ENCODE measurements at regions not wholly inside any gene's neighbourhood (a gene's known extent, or its start where the extent isn't known, plus 50 kb on each side); places are given as distances from the start of the nearest gene placed in this dataset.

DNA sequence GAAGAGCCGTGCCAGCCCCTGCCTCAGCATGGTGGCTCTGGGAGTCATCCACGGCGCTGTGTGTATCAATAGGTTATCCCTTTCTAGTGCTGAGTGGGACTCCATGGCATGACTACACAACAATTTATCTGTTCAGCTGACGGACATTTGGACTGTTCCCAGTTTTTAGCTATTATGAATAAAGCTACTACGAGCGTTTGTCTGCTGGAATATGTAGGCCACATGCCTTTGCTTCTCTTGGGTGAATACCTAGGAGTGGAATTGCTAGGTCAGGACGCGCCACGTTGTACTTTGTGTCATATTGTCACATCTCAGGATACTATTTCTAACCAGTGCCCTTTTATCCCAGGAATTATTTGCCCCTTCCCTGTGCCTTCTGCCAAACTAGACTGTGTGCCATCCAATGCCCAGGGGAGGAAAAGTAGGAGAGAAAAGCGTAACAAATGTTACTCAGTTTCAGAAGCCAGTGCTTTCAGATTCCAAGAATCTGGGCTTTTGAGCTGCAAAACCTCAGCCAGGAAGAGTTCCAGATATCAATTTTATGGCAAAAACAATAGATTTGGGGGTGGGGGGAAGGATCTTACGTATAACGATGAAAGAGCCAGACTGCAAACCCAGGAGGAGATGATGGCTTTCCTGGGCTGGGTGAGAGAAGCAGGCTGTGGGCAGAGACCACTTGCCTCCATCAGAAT lies 62.5 kb upstream of the NCOR2 start:
- no peak for DNase-seq

DNA sequence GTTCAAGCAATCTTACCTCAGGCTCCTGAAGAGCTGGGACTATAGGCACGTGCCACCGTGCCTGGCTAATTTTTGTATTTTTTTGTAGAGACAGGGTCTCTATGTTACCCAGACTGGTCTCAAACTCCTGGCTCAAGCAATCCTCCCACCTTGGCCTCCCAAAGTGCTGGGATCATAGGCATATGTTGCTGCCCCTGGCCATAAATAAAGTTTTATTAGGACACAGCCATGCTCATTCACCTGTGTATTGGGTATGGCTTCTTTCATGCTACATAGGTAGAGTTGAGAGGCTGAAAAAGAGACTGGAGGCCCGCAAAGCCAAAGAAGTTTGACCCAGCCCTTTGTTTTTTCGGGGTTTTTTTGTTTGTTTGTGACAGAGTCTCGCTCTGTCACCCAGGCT lies 61.7 kb upstream of the NCOR2 start:
- DNase-seq = no peak

DNA sequence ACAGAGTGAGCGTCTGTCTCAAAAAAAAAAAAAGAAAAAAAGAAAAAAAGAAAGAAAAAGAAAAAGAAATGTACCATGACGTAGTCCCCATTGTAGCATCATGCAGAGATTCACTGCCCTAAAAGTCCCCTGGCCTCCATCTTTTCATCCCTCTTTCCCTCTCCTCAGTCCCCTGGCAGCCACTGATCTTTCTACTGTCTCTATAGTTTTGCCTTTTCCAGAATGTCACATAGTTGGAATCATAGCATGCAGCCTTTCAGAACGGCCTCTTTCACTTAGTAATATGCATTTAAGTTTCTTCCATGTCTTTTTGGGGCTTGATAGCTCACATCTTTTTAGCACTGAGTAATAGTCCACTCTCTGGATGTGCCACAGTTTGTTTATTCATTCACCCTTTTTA lies 60.5 kb upstream of the NCOR2 start:
- no peak for DNase-seq

DNA sequence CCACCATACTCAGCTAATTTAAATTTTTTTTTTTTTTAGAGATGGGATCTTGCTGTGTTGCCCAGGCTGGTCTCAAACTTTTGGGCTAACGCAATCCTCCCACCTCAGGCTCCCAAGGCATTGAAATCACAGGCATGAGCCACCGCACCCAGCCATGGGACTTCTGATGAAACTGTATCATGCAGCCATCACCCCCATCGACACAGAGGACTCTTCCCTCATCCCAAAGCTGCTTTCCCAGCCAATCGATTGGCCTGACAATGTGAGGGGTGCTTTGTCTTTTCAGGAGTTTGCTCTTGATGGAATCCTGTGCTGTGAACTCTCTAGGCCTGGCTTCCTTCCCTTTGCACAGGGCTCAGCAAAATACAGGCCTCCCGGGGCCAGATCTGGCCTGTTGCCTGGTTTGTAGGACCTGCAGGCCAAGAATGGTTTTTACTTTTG lies 59.6 kb upstream of the NCOR2 start:
- no peak for DNase-seq

DNA sequence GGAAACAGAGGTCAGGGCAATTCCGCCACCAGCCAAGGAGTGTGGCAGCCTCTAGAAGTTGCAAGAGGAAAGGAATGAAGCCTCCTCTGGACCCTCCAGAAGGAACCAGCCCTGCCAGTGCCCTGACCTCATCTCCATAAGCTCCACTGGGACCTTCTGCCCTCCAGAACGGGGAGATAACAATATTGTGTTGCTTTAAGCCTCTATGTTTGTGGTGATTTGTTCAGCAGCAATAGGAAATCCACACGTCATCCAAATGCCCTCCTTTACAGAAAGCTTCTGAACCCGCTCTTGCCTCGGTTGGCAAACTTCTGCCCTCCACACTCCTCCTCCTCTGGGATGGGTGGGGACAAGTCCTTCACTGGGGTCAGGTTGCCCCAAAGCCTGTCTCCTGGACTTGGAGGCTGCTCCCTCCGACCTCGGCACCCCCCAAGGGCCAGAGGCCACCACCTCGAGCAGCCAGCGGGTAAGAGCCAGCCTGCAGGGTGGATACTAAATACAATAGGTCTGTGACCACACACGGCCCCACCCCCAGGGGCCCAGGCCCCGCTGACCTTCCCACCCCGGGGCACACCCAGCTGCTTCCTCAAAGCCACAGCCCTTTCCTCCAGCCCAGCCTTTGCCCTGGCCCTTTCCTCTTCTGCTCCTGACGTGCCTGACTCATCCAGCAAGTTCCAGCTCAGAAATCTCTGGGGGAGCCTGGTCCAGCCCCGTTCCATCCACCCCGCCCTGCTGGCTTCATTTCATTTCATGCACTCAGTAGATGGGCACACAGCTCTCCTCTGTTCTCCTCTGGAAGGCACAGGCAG lies 58.7 kb upstream of the NCOR2 start:
- DNase-seq = no peak

DNA sequence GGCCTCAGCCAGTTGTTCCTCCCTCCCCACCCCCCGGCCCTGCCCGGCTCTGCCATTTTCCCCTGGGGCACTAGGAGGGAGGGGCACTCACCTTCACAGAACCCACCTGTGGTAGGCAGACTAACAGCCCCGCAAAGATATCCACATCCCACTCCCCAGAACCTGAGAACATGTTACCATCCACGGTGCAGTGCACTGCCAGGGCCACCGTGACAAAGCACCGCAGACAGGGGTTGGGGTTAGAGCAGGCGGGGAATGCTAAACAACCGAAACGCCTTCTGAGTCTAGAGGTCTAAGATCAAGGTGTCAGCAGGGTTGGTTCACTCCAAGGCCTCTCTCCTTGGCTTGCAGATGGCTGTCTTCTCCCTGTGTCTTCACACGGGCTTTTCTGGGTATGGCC lies 57.4 kb upstream of the NCOR2 start:
- no peak for DNase-seq

DNA sequence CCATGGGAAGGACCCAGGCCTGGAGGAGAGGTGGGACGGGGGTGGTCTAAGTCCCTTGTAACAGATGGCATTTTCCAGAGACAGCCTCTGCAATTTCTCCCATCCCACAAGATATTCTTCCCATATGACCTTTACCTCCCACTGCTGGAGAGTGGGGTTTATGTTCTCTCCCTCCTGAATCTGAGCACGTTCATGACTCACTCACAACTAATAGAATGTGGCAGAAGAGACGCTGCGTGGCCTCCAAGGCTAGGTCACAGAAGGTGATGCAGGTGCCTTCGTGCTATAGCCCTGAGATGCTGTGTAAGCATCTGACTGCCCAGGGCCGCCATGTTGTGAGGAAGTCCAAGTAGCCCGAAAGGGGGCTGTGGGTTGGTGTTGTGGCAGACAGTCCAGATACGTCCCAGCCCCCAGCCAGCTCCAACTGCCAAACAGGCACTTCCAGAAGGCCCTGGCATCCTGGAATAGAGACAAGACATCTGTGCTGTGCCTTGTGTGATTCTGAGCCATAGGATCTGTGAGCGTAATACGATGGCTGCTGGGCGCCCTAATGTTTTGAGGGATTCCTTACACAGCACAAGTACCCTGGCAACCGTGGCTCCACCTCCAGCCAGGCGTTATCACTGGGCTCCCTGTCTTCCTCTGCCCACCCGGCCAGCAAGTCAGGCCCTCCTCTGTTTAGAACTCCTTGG lies 56.1 kb upstream of the NCOR2 start:
- DNase-seq = no peak

DNA sequence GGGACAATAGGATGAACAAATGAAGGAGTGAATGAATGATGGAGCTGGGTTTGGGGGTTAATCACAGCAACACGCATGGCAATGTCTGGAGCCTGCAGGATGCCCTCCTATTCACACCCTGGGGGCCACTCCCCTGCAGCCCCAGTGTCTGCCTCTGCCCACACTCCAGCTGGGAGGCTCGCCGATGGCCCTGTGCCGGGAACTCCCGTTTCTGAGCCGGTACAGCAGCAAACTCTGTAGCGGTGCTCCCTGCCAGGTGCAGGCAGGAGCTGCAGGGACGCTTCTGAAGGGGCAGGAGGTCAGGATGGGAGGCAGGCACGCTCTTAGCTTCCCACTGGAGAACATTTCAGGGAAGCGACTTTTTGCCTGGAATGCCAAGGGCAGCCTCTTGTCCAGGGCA lies 55.4 kb upstream of the NCOR2 start:
- no peak for DNase-seq

DNA sequence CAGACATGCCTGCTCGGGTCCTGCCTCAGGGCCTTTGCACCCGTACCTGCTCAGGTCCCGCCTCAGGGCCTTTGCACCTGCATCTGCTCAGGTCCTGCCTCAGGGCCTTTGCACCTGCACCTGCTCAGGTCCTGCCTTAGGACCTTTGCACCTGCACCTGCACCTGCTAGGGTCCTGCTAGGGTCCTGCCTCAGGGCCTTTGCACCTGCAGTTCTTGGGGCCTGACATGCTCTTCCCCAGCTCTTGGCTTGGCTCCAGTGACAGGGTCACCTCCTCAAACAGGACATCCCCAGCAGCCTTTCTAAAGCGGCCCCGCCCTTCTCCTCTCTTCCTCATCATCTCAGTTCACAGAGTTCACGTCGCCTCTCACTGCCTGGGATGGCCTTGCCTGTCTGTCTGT lies 54.9 kb upstream of the NCOR2 start:
- no peak for DNase-seq

DNA sequence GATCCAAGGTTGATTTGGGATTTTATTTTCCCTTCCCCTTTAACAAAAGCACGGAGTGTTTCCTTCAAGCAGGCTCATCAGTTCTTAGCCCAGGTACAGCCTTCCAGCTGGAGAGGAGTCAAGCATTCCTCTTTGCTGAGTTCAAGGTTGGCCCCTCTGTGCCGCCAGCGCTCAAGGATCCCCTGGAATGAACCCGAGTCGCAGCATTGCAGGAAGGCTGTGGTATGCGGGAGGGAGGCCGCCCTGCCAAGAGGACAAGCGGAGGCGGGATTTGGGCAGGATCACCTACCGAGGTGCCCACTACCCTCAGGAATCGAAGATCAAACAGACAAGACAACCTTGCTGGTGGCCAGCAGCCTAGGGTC lies 53.9 kb upstream of the NCOR2 start:
- no peak for DNase-seq

DNA sequence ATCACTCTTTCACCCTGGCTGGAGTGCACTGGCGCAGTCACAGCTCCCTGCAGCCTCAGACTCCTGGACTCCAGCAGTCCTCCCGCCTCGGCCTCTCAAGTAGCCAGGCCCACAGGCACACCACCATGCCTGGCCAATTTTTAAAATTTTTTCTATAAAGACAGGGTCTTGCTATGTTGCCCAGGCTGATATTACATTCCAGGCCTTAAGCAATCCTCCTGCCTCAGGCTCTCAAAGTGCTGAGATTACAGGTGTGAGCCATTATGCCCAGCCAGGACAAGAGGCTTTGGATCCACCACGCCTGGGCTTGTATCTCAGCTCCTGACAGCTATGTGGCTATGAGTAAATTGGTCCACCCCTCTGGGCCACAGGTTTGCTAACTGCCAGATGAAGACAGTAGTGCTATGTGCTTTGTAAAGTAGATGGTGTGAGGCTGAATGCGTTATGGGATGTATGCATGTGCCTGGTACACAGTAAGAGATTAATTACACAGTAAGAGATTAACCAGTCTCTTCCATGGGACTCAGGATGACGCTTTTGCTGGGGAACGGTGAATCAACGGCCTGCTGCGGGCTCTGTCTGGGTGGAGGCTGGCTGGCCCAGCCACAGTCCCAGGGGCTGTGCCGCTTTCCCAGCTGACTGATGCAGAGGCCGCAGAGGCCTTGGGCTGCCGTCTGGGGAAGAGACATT lies 53.3 kb upstream of the NCOR2 start:
- DNase-seq = no peak

DNA sequence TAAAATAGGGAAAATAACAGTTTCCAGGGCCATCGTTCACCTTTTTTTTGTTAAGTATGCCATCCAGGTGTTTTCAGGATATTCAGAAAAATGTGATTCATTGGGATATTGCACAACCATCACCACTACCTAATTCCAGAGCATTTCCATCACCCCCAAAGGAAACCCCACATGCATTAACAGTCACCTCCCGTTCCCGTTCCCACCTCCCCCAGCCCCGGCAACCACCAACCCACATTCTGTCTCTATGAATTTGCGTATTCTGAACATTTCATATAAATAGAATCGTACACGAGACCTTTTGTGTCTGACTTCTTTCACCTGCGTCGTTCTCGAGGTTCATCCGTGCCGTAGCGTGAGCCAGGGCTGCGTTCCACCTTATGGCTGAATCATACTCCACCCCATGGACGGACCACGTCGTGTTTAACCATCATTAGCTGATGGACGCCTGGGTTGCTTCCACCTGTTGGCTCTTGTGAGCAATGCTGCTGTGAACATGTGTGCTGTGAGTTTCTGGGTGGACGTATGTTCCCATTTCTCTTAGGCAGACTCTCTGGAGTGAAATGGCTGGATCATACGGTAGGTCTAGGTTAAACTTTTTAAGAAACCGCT lies 51.0 kb upstream of the NCOR2 start:
- no peak for DNase-seq

DNA sequence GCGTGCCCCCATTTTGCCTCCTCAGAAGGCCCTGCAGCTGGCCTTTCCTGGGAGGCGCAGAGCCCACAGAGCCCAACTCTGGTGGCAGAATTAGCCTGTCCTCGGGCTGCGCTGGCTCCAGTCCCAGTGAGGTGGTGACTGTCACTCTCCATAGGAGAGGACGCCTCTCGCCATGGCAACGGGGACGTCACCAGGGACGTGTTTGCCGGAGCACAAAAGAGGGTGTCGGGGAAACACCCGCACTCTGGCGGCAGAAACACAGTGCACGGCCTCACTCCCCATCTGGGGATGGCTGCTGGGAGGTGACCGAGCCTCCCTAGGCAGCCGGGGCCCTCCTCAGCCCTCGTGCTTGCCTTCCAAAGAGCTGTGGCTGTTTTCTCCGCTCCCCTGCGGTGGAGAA lies 50.2 kb upstream of the NCOR2 start:
- no peak for DNase-seq

Measured in activated CD4-positive, CD25-positive, alpha-beta regulatory T cell treated with anti-CD3 and anti-CD28 coated beads, Interleukin-2, amount 50 U/mL, for 72 hours (primary cell).